NCI-H2227 (cell line): ENCODE measurements at regions not wholly inside any gene's neighbourhood (a gene's known extent, or its start where the extent isn't known, plus 50 kb on each side); places are given as distances from the start of the nearest gene placed in this dataset.
A peak's percentile ranks its signal among the peaks of the same experiment; 100 is the strongest.
"Not testable (repeated sequence)": the region's sequence is repeated elsewhere in the genome, so short reads cannot be mapped to it uniquely, and the experiment has no call there.

Experiments used
- DNase-seq: peaks from one replicate; lab custom pipeline; 2025; ENCODE audit not compliant: unreplicated experiment; lab: John Stamatoyannopoulos, UW

DNA sequence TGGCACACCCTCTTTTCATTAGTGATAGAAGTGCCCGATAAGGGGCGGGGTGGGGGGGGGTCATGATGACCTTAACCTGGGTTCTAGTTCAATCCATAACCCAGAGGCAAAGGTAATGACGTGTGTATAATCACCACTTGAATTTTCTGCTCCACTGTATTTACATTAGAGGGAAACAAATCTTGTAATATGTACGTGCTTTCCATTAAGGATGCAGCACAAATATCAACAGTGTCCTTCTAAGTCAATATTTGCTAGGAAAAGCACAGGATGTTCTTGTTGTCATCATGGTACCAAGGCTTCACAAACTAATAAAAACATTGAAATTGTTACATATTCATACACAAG lies 121.2 kb upstream of the SLC38A2 start:
- DNase-seq, result no peak

DNA sequence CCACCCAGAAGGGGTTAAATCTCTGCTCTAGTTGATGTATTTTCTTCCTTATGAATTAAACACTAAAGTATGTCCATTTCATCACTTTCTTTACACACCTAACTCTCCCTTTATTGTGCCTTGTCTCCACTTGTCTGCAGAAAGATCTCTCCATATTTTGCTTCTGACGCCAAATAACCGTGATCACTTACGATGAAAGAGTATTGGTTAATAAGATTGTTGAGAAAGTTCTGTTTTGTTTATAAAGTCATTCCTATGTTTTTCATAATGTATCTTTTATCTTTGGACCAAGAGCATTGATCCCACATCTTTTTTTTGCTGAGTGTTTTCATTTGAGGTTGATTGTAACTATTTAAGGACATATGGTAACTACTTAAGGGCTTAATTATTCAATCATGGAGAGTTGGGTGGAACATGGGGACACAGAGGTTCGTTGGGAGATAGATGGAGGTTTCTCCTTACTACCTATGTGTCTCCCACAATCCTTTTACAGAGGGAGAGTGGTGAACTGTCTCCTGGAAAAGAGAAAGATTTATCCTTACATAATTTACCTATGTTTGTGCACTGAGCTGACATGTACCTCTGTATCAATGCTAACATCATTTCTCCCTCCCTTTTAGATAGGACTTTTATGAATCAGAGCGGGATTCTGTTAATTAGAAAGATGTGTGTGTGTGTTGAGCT lies 120.7 kb upstream of the SLC38A2 start:
- DNase-seq, result no peak

DNA sequence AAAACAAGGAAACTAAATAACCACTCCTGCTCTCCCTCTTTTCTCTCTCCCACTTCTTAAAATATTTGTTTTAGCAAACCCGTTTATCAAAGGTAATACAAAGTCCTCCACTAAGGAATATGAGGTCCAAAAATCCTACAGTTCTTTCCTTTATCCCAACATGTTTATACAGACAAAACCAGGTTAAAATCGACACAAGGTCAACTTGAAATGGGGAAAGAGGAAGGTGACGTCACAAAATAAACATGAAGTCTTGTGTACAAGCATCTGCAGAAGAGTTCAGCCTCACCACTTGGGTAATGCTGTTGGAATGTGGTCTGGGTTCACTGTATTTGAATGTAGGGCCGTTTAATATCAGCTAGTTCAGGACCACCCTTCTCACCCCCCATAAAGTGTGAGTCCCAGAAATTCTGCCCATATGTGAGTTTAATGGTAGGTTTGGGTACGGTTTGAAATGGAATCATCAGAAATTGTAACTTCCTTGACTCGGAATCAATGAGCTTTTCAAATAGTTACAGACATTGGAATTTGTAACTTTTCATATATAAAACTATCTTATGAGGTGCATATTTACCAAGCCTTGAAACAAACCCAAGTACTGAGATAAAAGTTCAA lies 120.0 kb upstream of the SLC38A2 start:
- DNase-seq, result no peak

DNA sequence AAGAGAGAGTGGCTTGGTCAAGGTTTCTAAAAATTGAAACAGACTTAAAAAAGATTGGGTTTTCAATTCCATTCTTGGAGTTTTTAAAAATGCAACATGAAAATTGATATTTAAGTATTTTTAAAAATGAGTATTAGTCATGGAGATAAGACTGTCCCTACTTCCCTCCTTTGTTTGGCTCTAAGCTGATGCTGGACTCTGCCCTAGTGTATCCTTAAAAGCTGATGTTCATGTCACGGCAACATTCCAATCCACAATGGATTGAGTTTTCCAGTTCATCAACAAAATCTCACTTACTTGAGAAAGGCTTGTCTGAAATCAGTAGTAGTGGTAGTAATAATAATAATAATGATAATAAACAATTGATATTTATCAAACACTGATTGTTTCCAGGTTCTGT lies 119.0 kb upstream of the SLC38A2 start:
- DNase-seq, result no peak

DNA sequence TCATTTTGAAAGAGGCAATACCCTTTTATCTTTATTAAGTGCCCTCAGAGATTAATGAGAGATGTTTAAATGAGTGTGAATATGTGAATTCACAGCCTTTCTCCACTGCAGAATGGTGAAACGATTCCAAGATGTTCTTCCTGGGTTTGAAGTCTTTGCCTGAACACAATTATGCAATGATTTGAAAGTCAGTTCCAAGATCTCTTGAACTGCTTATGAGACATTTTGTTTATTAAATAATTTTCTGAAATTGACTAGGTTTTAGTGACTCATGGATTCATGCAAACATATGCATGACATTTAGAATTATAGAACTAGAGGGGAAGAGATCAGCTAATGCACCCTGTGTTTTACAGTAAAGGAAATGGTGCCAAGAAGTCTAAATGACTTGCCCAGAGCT lies 118.1 kb upstream of the SLC38A2 start:
- DNase-seq, result no peak

DNA sequence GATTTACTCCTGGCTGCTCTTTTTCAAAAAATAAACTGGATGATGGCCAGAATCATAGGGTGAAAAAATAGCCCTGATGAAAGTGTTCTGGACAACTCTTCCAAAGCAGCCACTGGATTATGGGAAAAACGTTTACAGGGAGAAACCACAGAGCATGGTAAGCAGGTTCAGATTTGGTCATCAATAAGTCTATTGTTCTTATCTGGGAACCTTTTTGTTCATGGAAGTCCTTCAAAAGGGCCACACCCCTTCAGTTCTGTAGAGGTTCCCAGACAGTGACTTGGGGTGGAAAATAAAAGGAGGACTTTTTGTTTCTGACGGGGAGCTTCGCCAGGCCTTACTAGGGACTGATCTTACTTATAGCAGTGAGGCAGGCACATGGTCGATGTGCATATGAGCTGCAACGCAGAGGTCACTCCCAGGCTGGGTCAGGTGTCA lies 117.4 kb upstream of the SLC38A2 start:
- DNase-seq, result no peak

DNA sequence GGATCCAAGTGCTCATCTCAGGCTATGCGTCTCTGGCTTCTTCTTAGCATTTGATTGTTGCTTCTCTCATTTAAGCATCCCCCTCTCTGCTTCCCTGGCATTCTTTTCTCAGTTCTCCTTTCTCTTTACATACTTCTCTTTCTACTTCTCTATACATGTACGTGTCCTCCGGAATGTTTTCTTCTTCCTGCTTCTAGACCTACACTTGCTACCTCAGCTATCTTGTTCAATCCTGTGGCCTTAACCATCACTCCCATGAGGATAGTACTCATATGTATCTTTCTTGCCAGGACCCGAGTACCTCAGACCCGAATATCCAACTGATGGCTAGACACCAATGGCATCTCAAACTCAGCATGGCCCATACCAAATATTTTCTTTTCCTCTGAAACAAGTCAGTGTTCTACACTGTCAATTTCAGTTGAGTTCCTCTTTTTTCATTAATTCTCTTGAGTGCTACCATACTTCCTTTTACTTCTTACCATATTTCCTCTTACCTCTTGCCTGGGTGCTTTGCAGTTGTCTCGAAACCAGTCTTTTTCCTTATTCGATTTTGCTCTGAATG lies 115.1 kb upstream of the SLC38A2 start:
- DNase-seq, result no peak

DNA sequence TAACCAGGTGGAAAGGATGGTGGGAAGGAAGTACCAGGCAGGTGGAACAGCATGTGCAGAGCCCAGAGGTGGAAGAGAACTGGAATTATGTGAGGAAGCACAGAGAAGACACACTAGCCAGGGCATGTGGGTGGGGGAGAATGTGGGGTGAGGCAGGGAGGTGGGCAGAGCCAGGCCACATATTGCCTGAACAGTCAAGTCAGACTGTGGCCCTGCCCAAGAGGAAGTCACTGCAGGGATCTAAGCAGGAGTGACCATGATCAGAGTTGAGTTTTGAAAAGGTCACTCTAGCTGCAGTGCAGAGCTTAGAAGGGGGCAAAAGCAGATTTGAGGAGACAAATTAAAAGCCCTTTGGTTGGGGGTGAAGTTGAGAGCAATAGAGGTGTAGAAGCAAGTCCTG lies 114.0 kb upstream of the SLC38A2 start:
- DNase-seq, result no peak

DNA sequence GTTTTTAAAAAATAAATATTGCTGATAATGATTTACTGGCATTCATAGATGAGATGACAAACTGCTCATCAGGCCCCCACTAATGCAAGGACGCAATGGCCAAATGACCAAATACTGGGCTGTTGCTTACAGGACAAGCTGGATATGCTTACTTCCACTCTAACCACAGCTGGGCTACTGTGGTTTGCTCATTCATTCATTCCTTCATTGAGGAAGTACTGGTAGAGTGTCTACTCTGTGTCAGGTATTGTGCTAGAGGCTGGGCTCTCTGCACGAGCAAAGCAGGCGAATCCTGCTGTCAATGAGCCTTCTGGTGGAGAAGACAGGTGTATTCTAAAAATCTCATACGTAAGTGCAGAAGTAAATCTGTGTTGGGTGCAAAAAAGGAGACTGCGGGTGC lies 113.3 kb upstream of the SLC38A2 start:
- DNase-seq, result no peak

DNA sequence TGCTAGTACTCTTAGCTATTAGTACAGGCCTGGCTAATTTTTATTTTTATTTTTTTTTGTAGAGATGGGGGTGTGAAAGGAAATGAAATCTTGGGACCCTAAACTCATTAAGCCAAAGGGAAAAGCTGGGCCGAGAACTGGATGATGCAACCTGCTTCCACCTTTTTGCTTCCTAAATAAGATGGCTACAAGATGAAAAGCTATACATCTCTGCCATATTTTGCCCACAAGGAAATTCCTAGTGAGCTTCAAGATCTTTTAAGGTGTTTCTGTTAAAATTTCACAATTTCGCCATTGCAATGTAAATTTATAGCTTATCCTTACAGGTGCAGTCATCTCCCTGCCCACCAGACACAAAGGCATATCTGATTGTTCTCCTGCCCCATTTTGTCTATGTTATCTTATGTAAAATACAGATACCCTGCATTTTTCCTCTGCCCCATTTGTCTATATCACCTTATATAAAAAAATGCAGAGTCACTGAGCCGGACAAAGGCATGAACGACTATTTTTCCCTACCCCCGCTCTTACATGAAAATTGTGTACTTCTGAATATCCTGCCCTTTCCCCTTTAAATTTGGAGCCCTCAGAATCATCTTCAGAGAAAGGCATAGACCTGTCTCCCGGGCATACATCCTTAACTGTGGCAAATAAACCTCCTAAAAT lies 112.0 kb upstream of the SLC38A2 start:
- no peak for DNase-seq

DNA sequence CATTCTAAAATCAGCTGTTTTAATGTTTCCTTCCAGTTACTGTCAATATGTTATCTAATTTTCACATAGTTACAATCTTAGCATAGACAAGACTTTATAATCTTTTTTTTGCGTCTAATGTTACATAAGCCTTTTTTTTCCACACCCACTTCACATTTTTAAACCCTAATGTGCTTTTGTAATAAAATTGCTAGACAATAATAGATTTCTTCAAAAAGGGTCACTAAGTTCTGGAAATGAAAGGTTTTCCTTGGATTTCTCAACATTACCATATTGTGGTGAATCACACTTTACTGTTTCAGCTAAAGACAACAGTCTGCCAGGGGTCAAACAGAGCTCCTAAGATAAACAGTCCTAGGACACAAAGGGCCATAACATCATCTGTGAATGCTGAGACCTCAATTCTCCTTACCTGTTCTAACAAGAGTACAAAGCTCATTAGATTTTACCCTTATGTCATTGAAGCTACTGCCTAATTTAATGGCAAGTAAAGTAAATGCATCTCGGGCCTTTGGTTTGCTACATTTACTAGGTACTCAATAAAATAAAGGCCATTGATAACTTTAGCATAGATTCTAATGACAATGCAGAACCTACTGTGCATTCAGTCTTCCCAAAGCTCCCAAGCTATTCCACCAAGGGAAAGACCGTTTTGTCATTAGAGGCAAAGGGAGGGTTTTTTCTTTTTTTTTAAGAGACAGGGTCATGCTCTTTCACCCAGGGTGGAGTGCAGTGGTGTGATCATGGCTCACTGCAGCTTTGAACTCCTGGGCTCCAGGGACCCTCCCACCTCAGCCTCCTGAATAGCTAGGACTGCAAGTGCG lies 111.2 kb upstream of the SLC38A2 start:
- no peak for DNase-seq

DNA sequence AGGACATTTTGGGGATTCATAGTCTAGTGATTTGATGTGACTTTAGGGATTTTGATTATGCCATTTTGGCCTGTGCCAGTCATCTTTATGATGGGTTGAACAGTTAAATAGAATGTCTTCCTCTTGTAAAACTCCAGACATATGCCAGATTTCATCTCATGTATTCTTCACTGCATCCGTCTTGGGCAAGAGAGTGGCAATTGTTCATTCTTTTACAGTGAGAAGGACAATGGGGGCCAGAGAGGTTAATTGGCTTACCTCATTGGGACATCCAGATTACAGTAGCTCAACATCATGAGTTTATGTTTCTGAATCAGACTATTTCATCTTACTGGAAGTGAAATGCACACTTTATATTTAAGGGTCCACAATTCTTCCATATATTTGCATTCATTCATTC lies 108.2 kb upstream of the SLC38A2 start:
- DNase-seq, result no peak

DNA sequence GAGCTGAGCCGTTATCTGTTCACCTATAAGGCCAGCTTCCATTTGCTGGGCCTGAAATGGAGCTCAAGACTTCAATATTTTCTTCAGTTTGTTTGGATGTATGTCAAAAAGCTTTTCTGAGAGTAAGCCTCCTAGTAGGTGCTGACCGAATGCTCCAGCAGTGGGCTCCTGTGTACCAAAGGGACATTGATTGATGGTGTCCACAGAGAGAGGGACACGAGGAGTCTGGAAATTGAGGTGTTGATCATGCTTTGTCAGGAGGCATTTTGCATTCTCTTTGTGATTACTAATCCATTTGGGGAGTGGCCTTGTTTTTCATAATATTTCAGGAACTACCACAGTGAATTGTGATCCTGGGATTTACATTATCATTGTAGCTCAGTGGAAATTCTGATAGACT lies 107.7 kb upstream of the SLC38A2 start:
- no peak for DNase-seq

DNA sequence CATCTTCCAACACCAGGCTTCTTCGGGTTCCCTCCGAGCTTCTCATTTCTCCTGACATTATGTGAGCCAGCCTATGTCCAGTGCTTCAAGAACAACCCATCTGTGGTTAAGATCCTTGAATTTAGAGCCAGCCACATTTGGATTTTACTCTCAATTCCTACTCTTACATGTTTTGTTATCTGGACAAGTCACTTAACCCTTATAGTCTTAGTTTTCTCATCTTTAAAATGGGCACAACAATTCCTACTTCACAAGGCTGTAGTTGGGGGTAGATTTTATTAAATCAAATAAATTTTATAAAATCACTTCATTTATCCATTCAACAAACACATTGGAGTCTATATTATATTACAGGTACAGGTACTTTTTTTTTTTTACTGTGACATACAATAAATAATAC lies 105.5 kb upstream of the SLC38A2 start:
- no peak for DNase-seq

DNA sequence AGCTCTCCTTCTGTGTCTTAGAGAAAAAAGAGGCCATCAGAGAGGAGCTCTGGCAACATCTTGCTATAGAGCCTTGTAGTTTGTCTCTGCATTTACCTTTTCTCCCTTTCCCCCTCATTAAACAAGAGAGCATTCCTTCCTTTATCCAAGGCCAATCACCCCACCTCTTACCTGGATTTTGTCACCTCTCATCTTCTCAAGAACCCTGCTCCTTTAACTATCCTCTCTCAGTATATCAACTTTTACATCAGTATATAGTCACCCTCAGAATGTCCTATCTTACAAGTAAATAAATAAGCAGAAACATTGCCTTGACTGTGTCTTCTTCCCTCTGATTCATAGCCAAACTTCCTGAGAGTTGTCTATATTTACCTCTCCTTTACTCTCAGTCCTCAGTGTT lies 105.0 kb upstream of the SLC38A2 start:
- no peak for DNase-seq

DNA sequence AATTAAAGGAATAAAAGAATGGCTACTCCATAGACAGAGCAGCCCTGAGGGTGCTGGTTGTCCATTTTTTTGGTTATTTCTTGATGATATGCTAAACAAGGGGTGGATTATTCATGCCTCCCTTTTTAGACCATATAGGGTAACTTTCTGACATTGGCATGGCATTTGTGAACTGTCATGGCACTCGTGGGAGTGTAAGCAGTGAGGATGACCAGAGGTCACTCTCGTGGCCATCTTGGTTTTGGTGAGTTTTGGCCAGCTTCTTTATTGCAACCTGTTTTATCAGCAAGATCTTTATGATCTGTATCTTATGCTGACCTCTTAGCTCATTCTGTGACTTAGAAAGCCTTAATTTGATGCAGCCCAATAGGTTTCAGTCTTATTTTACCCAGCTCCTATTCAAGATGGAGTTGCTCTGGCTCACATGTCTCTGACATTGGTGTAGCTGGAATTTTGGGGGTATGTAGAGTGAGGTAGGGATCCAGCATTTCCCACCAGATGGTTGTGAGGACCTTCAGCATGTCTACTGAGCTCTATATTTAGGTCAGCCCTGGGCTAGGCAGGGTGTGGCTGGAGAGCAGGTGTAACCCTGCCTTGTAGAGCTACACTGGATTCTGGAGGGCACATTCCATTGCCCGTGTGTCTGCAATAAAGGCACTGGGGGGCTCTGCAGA lies 103.5 kb upstream of the SLC38A2 start:
- DNase-seq, result no peak

DNA sequence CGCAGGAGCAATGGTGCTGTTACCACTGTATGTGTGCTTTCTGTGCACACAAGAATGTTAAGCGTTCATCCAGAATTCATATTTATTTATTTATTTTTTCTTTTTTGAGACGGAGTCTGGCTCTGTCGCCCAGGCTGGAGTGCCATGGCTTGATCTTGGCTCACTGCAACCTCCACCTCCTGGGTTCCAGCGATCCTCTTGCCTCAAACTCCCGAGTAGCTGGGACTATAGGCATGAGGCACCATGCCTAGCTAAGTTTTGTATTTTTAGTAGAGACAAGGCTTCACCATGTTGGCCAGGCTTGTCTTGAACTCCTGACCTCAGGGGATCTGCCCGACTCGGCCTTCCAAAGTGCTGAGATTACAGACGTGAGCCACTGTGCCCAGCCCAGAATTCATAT lies 101.8 kb upstream of the SLC38A2 start:
- DNase-seq, result not testable (repeated sequence)

DNA sequence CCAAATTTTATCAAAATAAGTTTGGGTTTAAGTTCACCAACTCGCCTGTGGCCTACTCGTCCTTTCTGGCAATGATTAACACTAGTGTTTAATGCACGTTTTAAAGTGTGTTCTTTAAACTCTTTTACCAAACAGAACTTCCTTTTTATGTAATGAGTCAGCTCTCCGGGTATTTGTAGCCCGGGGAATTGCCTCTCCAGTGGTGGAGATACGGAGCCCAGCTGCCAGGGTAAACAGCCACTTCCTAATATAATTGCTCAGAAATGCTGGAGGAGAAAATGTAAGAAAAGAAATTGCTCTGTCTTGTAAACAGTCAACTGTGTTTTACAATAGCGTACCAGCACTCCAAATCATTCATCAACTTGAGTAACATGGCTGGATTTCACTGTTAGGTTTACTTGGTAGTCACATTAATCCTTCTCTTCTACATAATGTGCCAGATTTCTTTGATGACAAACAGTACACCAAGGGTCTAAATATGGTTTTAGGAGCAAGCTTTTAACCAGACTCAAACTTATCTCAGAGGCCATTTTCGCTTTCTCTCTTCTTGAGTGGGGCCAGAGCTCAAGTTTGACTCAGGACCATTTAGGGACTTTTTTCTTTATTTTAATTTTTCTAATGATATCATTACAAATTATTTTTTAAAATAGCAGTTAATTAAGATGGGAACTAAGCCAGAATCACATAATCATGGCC lies 101.2 kb upstream of the SLC38A2 start:
- peak; percentile 15 for DNase-seq

DNA sequence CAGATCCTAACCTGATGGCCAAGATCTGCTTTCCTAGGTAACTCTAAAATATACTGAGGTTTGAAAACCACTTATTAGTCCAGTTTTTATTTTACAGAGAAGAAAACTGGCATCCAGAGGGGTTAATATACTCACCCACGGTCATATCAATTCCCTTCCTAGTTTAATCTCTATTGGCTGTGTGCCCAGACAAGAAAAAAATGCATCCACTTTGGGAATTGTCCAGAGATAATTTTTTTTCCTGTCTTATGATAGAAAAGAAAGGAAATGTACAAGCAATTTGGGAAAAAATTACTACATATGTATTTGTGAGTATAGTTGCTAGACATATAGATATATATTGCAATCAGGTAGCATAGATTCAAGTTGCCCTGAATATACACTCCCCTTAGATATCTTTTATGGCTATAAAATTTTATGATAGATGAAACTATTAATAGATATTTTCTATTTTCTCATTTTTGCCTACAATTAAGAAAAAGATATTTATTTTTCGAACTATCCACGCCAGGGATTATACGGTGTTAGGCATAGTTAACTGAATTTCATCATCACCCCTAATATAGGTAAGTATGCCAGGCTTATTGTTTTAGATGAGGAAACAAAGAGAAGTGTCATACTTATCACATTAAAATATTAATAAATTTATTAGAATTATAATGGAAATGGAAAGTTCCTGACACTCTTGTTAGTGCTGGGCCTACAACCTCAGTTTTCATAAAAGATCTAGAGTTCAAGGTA lies 100.5 kb upstream of the SLC38A2 start:
- peak; percentile 62 for DNase-seq
